SK-N-SH (cell line): ENCODE measurements at regions not wholly inside any gene's neighbourhood (a gene's known extent, or its start where the extent isn't known, plus 50 kb on each side); places are given as distances from the start of the nearest gene placed in this dataset.

Experiments
- CTCF ChIA-PET: fragments of 300-600, 350-600 bp; formaldehyde crosslinking; extraction: SDS; loops from one replicate; lab custom pipeline; 2021; lab: Yijun Ruan, JAX
- POLR2A ChIA-PET: fragments of 350-600 bp; sonication (Branson Sonifier 250); formaldehyde crosslinking; extraction: SDS; loops from one replicate; lab custom pipeline; 2020; ENCODE audit warnings: antibody characterized with exemption, inconsistent platforms; lab: Yijun Ruan, JAX
- DNase-seq: peaks from one replicate; pipeline ENCODE4 v3.0.0; 2012
- H2AFZ ChIP-seq: fragments of 200-600 bp; sonication (generic); 2 replicates; pipeline ENCODE4 v1.8.1; 2016; ENCODE audit warnings: antibody characterized with exemption, mild to moderate bottlenecking, low read depth
- H3F3A ChIP-seq: fragments of 200-600 bp; sonication (generic); replicated peaks from 2 replicates; pipeline ENCODE3; 2016; ENCODE audit warnings: antibody characterized with exemption, mild to moderate bottlenecking; ENCODE audit not compliant: insufficient read depth
- H3K27ac ChIP-seq, 2 experiments: fragments of 200-500 bp in 1 of 2; fragments of 200-600 bp in 1 of 2; sonication (Bioruptor generic) in 1 of 2; sonication (generic), shearing (Covaris generic) in 1 of 2; 2 replicates each; pipeline versions ENCODE4 v1.5.1 to v1.6.1; 2014 to 2016; ENCODE audit warnings: low read depth in 2 of 2, inconsistent platforms in 1 of 2, low read length in 1 of 2, mild to moderate bottlenecking in 1 of 2, mixed read lengths in 1 of 2
- H3K27me3 ChIP-seq: fragments of 200-600 bp; sonication (generic), shearing (Covaris generic); 2 replicates; pipeline ENCODE4 v1.6.1; 2016; ENCODE audit warnings: mixed run types; ENCODE audit not compliant: insufficient read depth
- H3K36me3 ChIP-seq, 2 experiments: fragments of 200-500 bp in 1 of 2; fragments of 200-600 bp in 1 of 2; sonication (Bioruptor generic) in 1 of 2; sonication (generic) in 1 of 2; replicated peaks in 1 of 2; 2 replicates each; pipeline versions ENCODE3 to v1.5.1; 2014 to 2016; ENCODE audit warnings: low read length in 1 of 2, mild to moderate bottlenecking in 1 of 2; ENCODE audit not compliant: insufficient read depth in 2 of 2, control insufficient read depth in 1 of 2
- H3K4me1 ChIP-seq, 2 experiments: fragments of 200-500 bp in 1 of 2; fragments of 200-600 bp in 1 of 2; sonication (Bioruptor generic) in 1 of 2; sonication (generic), shearing (Covaris generic) in 1 of 2; 2 replicates each; pipeline versions ENCODE4 v1.5.1 to v1.6.1; 2014 to 2016; ENCODE audit warnings: low read depth in 1 of 2, low read length in 1 of 2, mixed run types in 1 of 2; ENCODE audit not compliant: insufficient read depth in 2 of 2, control insufficient read depth in 1 of 2
- H3K4me2 ChIP-seq: fragments of 200-600 bp; sonication (generic), shearing (Covaris generic); 2 replicates; pipeline ENCODE4 v1.6.1; 2017; ENCODE audit warnings: mixed run types
- H3K4me3 ChIP-seq, 2 experiments: fragments of 200-500 bp in 1 of 2; fragments of 200-600 bp in 1 of 2; sonication (Bioruptor generic) in 1 of 2; sonication (generic), shearing (Covaris generic) in 1 of 2; 2 replicates each; pipeline versions ENCODE4 v1.5.1 to v1.8.1; 2014 to 2016; ENCODE audit warnings: low read depth in 2 of 2, inconsistent platforms in 1 of 2, low read length in 1 of 2, mild to moderate bottlenecking in 1 of 2, mixed read lengths in 1 of 2, moderate library complexity in 1 of 2
- H3K79me2 ChIP-seq: fragments of 200-600 bp; sonication (generic); 2 replicates; pipeline ENCODE4 v1.8.1; 2017; ENCODE audit warnings: mild to moderate bottlenecking; ENCODE audit not compliant: insufficient read depth
- H3K9ac ChIP-seq: fragments of 200-600 bp; sonication (generic); 2 replicates; pipeline ENCODE4 v1.6.1; 2017; ENCODE audit warnings: mixed run types
- H3K9me2 ChIP-seq: fragments of 200-600 bp; sonication (generic); 2 replicates; pipeline ENCODE4 v1.6.1; 2017; ENCODE audit warnings: mixed run types
- H3K9me3 ChIP-seq: fragments of 200-600 bp; sonication (generic); 2 replicates; pipeline ENCODE4 v1.6.1; 2017; ENCODE audit warnings: mixed run types, mild to moderate bottlenecking, moderate library complexity
- H4K20me1 ChIP-seq: fragments of 200-600 bp; sonication (generic); 2 replicates; pipeline ENCODE4 v1.6.1; 2017; ENCODE audit warnings: mild to moderate bottlenecking, mixed run types; ENCODE audit not compliant: insufficient read depth
- CHD2 ChIP-seq: fragments of 150-350 bp; IDR thresholded peaks from 2 replicates; pipeline ENCODE4 v1.6.1; 2018; ENCODE audit warnings: low read length; ENCODE audit not compliant: partially characterized antibody
- CTCF ChIP-seq: fragments of 200-600 bp; sonication (generic); IDR thresholded peaks from 2 replicates; pipeline ENCODE4 v1.6.1; 2017; ENCODE audit warnings: antibody characterized with exemption, mild to moderate bottlenecking, moderate library complexity
- ELF1 ChIP-seq: IDR thresholded peaks from 2 replicates; pipeline ENCODE4 v1.4.0; 2012
- EP300 ChIP-seq, 2 experiments: IDR thresholded peaks; 2 replicates each; pipeline versions ENCODE4 v1.4.0 to v1.6.1; 2012; ENCODE audit warnings: borderline replicate concordance in 1 of 2, low read depth in 1 of 2, low read length in 1 of 2
- FOSL2 ChIP-seq: IDR thresholded peaks from 2 replicates; pipeline ENCODE4 v1.4.0; 2012; ENCODE audit warnings: low read depth, mild to moderate bottlenecking, moderate library complexity, borderline replicate concordance
- FOXJ3 ChIP-seq: sonication (generic); formaldehyde crosslinking; IDR thresholded peaks from 2 replicates; pipeline ENCODE4 v1.5.1; 2020; ENCODE audit warnings: mild to moderate bottlenecking, missing genetic modification reagents
- GABPA ChIP-seq: IDR thresholded peaks from 2 replicates; pipeline ENCODE4 v1.4.0; 2012; ENCODE audit warnings: low read depth, mild to moderate bottlenecking
- GATA2 ChIP-seq: sonication (generic); formaldehyde crosslinking; IDR thresholded peaks from 2 replicates; pipeline ENCODE4 v1.5.0; 2020; ENCODE audit warnings: mild to moderate bottlenecking, missing genetic modification reagents
- IRF3 ChIP-seq: fragments of 150-350 bp; IDR thresholded peaks from 2 replicates; pipeline ENCODE4 v1.6.1; 2016; ENCODE audit warnings: mild to moderate bottlenecking, low read depth, low read length
- JUND ChIP-seq: IDR thresholded peaks from 2 replicates; pipeline ENCODE4 v1.4.0; 2012
- MAX ChIP-seq: IDR thresholded peaks from 2 replicates; pipeline ENCODE4 v1.4.0; 2012; ENCODE audit warnings: low read depth
- MEF2A ChIP-seq: IDR thresholded peaks from 2 replicates; pipeline ENCODE4 v1.4.0; 2012; ENCODE audit warnings: low read depth, borderline replicate concordance
- MXI1 ChIP-seq: IDR thresholded peaks from 2 replicates; pipeline ENCODE4 v1.6.1; 2012; ENCODE audit warnings: mild to moderate bottlenecking, low read depth, low read length, improper control_type of control experiment
- NFIC ChIP-seq: IDR thresholded peaks from 2 replicates; pipeline ENCODE4 v1.4.0; 2012; ENCODE audit warnings: borderline replicate concordance
- NRF1 ChIP-seq: IDR thresholded peaks from 2 replicates; pipeline ENCODE4 v1.6.1; 2012; ENCODE audit warnings: low read depth, mild to moderate bottlenecking, low read length
- PBX3 ChIP-seq: IDR thresholded peaks from 2 replicates; pipeline ENCODE4; 2012
- POLR2AphosphoS5 ChIP-seq: IDR thresholded peaks from 2 replicates; pipeline ENCODE4 v1.6.1; 2012; ENCODE audit warnings: low read depth, low read length
- RCOR1 ChIP-seq: fragments of 150-350 bp; IDR thresholded peaks from 2 replicates; pipeline ENCODE4 v1.6.1; 2017; ENCODE audit warnings: antibody characterized with exemption, low read length
- RXRA ChIP-seq: IDR thresholded peaks from 2 replicates; pipeline ENCODE4 v1.4.0; 2012; ENCODE audit warnings: low read depth, mild to moderate bottlenecking, borderline replicate concordance
- TAF1 ChIP-seq: IDR thresholded peaks from 2 replicates; pipeline ENCODE4 v1.6.1; 2012; ENCODE audit warnings: low read depth, mild to moderate bottlenecking, low read length, moderate library complexity, borderline replicate concordance
- YY1 ChIP-seq: IDR thresholded peaks from 2 replicates; pipeline ENCODE4 v1.4.0; 2012; ENCODE audit warnings: low read depth, mild to moderate bottlenecking
- ZBTB33 ChIP-seq: IDR thresholded peaks from 2 replicates; pipeline ENCODE4 v1.4.0; 2012; ENCODE audit warnings: low read depth, borderline replicate concordance
- WGBS: methylation state at CpG from one replicate; pipeline ENCODE4 v1.1.6; 2017; ENCODE audit warnings: low lambda C conversion rate; 5-methylcytosine and 5-hydroxymethylcytosine counted together

- Histone ChIP-seq H3K27me3 (no peaks in the 10 kb centered on the region), H3K9me3 (no peaks in the 10 kb centered on the region), H3K4me2 (no peak overlapping the region), H3K9ac (no peak overlapping the region), H4K20me1 (no peaks in the 10 kb centered on the region), H3K79me2 (no peaks in the 10 kb centered on the region), H3K4me3 (no peak overlapping the region), H3K4me1 (no peaks in the 10 kb centered on the region), H3K27ac (no peak overlapping the region), H3K9me2 (no peaks in the 10 kb centered on the region), H2AFZ (no peak overlapping the region), H3F3A (no peaks in the 10 kb centered on the region), H3K36me3 (no peaks in the 10 kb centered on the region)
- DNase-seq = no peak
- ChIA-PET CTCF (no interaction called here), POLR2A (no interaction called here)
- no peak for TF ChIP-seq MXI1
- TF ChIP-seq POLR2AphosphoS5 = no peak
- no peak for TF ChIP-seq CHD2
- no peak for TF ChIP-seq EP300 (IDR thresholded peaks at IDR 0.05; ENCODE audit: borderline replicate concordance in 1 of 2, low read depth in 1 of 2, low read length in 1 of 2)
- no peak for TF ChIP-seq GABPA
- TF ChIP-seq TAF1 = no peak
- TF ChIP-seq JUND = no peak
These were observed 824.5 kb upstream of the RAG2 start for GRCh38 chr11:37422511-37422910.

GRCh38 chr11:37411289-37411688 lies 813.3 kb upstream of the RAG2 start:
- H3F3A ChIP-seq = no peaks in the 10 kb centered on the region
- no peaks in the 10 kb centered on the region for H3K79me2 ChIP-seq
- no peak for TF ChIP-seq ELF1
- TF ChIP-seq MEF2A = no peak
- no peak for TF ChIP-seq IRF3
- TF ChIP-seq NFIC = no peak
- TF ChIP-seq GATA2 (CRISPR knock-in tag) = no peak
- TF ChIP-seq FOSL2 = no peak
- TF ChIP-seq CTCF = no peak
- no peak for TF ChIP-seq TAF1
- TF ChIP-seq MAX = no peak
- TF ChIP-seq YY1 = no peak
- TF ChIP-seq FOXJ3 (CRISPR knock-in tag) = no peak
- no peak for TF ChIP-seq GABPA
- TF ChIP-seq ZBTB33 = no peak
- no peak for TF ChIP-seq PBX3
- no peak for TF ChIP-seq EP300 (IDR thresholded peaks at IDR 0.05; ENCODE audit: borderline replicate concordance in 1 of 2, low read depth in 1 of 2, low read length in 1 of 2)
- no peak for TF ChIP-seq NRF1
- TF ChIP-seq RCOR1 = no peak
- no peak for TF ChIP-seq RXRA
- no peaks in the 10 kb centered on the region for H3K27me3 ChIP-seq
- H2AFZ ChIP-seq = no peak overlapping the region
- H3K4me3 ChIP-seq = no peak overlapping the region
- no peaks in the 10 kb centered on the region for H3K36me3 ChIP-seq
- no peaks in the 10 kb centered on the region for H3K4me1 ChIP-seq
- no peaks in the 10 kb centered on the region for H4K20me1 ChIP-seq
- DNase-seq = no peak
- ChIA-PET POLR2A (no interaction called here), CTCF (interaction anchor here (1.2 kb wide), 1 partner anchor 9 kb away, joined by 3 read pairs; no protein-coding TSS in a partner anchor)
- H3K27ac ChIP-seq = no peak overlapping the region
- H3K9me2 ChIP-seq = no peaks in the 10 kb centered on the region
- 22% methylated on average over 4 of the region's 4 CpGs for WGBS
- no peak overlapping the region for H3K4me2 ChIP-seq
- H3K9ac ChIP-seq = no peak overlapping the region
- no peaks in the 10 kb centered on the region for H3K9me3 ChIP-seq
